HG03354 (cell line): ENCODE measurements at regions not wholly inside any gene's neighbourhood (a gene's known extent, or its start where the extent isn't known, plus 50 kb on each side); places are given as distances from the start of the nearest gene placed in this dataset.

ENCODE experiments used
- ATAC-seq: cut with Tn5 transposase; IDR thresholded peaks from one replicate; pipeline ENCODE4 v1.9.1; 2021; ENCODE audit warnings: mild to moderate bottlenecking; ENCODE audit not compliant: unreplicated experiment, poor library complexity, severe bottlenecking

DNA sequence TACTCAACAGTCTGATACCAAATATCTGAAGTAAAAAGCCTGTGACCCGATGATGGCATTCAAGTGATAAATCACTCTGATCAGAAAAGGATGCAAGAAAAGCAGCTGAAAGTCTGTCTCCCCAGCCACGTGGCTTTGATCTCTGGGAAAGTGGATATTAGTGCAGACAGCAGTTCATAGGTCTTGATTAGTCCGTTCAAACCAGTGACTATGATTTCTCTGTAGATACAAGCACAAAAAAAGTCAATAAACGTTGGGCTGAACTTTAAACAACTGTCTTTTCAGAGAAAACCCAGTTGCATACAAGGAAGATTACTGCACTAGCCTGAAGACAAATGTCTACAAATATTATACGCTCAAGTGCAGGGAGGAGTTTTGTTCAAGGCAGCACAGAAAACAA is 107.7 kb upstream of the CDC42EP3 start:
- ATAC-seq, result no peak

DNA sequence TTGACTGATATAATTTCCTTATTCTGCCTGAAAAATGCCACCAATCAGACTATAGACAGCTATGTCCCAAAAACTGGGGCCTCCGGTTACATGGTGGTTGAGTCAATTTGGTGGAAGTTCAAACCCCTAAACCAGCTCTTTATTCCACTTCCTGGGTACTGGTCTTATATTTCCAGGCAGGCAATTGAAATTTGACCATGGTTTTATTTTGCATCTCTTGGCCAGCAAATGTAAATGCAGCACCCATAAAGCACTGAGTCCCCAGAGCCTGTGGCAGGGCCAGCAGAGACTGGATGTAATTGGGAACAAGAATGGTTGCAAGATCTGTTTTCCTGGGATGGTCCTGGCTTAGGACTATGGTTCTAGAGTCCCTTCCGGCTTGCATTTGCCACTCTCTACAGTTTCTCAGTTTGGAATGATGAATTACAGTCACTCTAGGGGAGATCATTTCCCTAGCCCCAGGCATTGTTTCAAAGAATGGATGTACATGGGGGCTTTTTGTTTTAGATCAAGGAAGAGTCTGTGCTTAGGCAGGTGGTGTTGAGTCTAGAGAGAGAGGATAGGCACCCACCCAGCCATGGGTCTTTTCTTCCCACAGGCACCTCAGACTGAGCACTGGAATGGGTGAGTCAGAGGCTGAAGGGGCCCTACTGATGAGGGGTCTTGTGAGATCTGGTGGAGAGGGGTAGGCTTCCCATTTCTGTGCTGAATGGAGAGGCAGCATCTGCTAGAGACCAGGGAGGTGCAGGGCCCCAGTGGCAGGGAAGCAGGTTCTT is 108.4 kb upstream of the CDC42EP3 start:
- ATAC-seq, result no peak

GRCh38 chr2:37780387-37780676 is 108.9 kb upstream of the CDC42EP3 start:
- ATAC-seq, result no peak

DNA sequence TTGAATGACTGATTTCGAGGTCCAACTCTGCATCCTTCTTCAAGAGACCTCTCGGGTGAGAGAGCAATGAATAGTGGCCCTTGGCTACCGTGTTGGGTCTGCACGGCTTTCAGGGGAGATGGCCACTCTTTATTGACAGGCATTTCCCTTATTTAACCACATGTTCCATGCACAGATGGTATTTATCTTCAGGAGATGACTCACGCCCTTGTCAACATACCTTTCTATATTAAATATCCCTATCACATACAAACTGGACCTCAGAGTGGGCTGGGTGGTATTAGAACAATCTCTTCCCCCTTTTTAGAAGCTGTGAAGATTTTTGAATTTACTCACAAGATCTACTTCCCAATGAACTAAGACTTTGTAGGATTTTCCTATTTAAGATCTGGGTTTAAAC is 109.6 kb upstream of the CDC42EP3 start:
- no peak for ATAC-seq

DNA sequence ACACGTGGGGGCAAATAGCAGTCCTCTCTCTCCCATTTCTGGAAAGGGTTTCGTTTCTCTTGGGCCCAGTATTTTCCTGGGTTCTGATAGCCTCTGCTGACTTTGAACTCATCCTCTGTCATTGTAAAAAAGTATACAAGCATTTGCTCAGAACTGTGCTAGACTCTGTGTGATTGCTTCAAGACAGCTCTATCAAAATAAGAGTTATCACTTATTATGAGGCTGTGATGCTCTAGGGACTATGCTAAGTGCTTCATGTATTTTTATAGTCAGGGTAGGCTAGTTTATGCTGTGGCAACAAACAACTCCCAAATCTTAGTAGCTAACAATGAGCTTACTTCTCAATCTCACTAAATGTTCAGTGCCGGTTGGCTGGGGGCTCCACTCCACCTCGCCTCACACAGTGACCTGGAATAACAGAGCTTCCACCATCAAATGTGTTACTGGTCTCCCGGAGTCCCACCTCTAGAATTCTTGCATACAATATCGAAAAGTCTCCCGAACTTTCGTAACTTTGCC is 110.8 kb upstream of the CDC42EP3 start:
- ATAC-seq, result no peak

DNA sequence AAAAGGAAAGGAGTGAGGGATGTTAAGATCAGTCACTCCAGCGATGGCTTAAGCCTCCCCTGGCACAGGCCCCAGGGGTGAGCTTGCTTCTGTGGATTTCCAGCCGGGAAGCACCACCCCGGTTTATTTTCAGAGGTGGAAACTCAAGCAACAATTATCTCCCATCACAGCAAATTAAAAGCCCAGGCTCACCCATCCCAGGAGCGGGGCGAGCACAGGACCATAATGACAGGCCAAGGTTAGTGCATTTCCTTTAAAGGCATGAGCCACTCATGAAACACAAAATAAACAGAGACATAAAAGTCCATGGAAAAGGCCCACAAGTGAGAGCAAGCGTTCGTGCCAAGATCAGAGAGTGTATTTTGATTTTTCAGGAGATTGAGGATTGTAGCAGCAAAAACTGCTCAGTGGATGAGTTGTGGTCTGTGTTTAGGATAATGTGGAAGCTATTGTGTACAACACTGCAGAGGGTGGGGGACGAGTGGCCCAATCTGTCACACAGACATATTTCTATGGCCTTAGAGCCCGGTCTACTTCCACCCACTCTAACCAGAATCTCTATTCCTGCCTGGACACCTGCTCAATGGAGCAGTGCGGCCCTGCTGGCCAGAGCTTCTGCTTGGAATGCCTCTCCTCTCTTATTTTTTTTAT is 111.4 kb upstream of the CDC42EP3 start:
- ATAC-seq, result no peak

DNA sequence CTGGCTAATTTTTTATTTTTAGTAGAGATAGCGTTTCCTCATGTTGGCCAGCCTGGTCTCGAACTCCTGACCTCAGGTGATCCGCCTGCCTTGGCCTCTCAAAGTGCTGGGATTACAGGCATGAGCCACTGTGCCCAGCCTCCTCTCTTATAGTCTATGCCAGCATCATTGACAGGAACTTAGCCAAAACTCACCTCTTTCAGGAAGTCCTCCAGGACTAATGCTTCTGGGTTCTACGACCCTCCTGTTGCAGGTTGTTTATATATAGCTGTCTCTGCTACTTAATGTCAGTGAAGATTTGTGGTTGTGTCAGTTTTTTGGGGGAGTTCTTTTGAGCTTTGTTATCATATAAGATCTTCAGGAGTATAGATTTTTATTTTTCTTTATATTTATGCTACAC is 112.1 kb upstream of the CDC42EP3 start:
- ATAC-seq, result no peak

DNA sequence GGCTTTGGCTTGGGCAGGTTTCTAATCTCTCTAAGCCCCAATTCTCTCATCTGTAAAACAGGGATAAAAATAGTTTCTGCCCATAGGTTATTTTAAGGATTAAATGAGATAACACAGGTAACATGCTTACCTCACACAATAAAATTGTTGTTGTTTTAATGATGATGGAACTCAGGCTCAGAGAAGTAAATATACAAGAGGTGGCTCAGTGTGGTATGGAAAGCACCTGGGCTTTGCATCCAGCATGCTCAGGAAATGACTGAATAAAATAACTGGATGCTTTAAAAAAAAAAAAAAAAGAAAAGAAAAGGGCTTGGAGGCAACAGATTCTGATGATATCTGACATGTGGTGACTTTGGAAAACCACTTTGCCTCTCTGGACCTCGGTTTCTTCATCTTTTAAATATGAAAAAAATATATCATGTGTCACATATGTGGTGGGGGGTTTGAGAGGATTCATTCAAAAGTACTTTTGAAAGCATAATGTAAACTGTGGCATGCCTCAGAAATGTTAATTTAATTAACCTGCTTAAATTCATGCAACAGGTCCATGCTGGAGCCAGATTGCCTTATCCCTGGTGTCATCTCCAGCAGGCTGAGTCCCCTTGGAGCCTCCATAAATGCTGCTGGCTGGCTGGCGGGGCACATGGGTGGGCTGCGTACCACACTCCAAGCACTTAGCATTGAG is 112.8 kb upstream of the CDC42EP3 start:
- no peak for ATAC-seq

- ATAC-seq, result no peak
Measured at GRCh38 chr2:37784759-37785149, 113.3 kb upstream of the CDC42EP3 start.

DNA sequence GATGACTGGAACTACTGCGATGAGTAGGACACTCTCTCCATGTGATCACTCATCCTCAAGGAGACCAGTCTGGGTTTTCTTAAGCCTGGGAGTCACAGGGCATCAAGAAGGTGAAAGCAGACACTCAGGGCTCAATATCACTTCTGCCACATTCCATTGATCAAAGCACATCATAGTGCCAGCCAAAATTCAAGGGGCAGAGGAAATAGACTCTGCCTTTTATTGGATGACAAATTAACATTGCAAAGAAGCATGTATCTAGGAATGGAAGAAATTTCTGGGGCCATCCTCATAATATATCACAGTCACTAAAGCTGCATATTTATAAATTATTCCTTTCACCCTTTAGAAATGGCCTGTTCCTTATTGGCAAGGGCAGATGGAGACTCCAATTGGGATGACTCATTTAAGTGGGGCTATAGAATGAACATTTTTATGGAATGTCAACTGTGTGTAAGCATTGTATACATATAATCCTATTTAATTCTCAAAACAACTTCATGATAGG is 114.8 kb upstream of the CDC42EP3 start:
- ATAC-seq, result no peak

DNA sequence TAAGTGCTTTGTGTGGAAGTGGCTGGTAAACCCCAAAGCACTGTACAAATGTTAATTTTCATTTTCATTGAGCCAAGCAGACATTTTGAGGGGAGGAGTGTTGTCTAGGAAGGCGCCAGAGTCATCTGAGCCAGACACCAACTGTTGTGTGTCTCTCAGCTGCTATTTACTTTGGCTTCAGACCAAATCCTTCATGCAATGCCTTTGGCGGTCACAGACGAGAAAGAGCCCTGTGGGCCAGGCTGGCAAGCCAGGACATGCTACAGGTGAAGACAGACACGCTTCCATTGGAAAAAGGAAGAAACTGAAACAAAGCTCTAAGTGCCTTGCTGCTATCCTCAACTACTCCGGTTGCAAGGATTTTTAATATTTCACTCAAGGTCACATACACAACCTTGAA is 115.4 kb upstream of the CDC42EP3 start:
- ATAC-seq, result no peak

DNA sequence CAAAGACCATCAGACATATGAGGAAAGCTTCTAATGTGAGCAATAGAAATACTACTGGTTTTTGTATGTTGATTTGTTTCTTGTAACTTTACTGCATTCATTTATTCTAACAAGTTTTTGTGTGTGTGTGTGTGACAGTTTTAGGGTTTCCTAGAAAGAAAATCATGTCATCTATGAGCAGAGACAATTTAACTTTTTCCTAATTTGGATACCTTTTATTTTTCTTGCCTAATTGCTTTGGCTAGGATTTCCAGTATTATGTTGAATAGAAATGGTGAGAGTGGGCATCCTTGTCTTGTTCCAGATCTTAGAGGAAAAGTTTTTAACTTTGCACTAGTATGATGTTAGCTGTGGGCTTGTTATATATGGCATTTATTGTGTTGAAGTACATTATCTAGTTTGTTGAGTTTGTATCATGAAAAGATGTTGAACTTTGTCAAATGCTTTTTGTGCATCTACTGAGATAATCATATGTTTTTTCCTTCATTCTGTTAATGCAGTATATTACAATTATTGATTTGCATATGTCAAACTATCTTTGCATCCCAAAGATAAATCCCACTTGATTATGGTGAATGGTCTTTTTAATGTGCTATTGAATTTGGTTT is 117.3 kb upstream of the CDC42EP3 start:
- no peak for ATAC-seq

GRCh38 chr2:37790019-37790418 is 118.6 kb upstream of the CDC42EP3 start:
- ATAC-seq, result no peak

GRCh38 chr2:37790462-37790861 is 119.0 kb upstream of the CDC42EP3 start:
- ATAC-seq, result no peak

DNA sequence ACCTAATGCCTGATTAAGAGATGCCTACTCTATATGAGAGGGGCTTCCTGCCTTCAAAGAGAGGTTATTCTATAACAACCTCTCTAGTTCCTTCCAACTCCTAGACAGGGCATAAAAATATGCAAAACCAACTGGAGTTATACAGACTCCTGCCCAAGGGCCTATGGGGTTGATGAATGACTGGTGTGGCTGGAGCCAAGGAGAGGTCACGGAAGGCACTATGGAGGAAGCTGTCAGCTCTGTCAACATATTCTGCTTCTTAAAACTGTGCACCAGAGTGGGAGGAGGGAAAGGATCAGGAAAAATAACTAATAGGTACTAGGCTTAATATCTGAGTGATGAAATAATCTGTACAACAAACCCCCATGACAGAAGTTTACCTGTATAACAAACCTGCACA is 120.9 kb upstream of the CDC42EP3 start:
- ATAC-seq, result no peak

GRCh38 chr2:37793004-37793403 is 121.6 kb upstream of the CDC42EP3 start:
- no peak for ATAC-seq

DNA sequence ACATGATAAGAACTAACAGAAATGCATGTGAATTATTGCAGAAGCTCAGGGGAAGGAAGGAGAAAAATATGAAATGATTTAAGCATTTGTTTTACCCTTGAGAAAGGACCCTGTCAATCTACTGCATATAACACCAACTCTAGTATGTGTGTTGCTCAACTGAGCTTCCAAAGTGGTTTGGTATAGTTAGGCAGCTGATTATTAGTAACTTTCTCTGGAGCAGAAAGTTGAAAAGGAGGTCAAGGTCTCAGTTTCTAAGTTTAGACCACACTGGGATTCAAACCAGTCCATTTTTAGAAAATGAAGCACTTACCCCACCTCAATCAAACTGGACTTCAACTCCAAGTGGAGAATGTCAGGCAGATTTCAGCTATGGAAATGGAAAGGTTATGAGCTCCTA is 123.3 kb upstream of the CDC42EP3 start:
- ATAC-seq, result no peak

- ATAC-seq, result no peak
Measured at GRCh38 chr2:37795456-37795855, 124.0 kb upstream of the CDC42EP3 start.

- no peak for ATAC-seq
Measured at GRCh38 chr2:37795938-37796337, 124.5 kb upstream of the CDC42EP3 start.

DNA sequence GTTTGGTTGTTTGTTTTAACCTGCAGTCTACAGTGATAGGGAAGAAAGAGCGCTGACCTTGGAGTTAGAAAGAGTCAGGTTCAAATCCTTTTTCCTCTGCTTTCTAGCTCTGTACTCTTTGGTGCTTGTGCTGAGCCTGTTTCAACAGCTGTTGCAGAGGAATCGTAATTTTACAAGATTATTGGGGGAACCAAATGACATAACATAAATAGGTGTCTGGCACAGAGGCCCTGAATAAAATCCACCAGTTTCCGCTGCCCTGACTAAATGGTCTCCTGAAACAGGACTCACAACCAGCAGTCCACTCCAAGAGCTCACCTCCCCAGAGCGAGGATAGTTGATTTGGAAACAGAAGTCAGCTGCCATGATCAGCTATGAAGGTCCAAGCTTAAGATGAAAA is 125.0 kb upstream of the CDC42EP3 start:
- no peak for ATAC-seq
